ENCODE measurements at regions not wholly inside any gene's neighbourhood (a gene's known extent, or its start where the extent isn't known, plus 50 kb on each side); places are given as distances from the start of the nearest gene placed in this dataset.

- POLR2A ChIA-PET (ENCODE audit: unreplicated experiment), result no interaction called here
- Histone ChIP-seq H2AK9ac (replicated peaks; ENCODE audit: low read depth, low read length, poor library complexity) (no peak overlapping the region), H4K8ac (ENCODE audit: low read depth in 2 of 2, low read length in 2 of 2) (no peak overlapping the region), H4K91ac (ENCODE audit: insufficient read depth, low read depth, low read length) (no peak overlapping the region), H3K27me3 (ENCODE audit: control insufficient read depth, insufficient read depth, low read length) (peaks cover 15% of the 10 kb centered on the region), H3K9ac (ENCODE audit: low read depth, low read length) (no peak overlapping the region), H3K4me3 (ENCODE audit: insufficient read depth, low read depth, low read length) (no peak overlapping the region), H4K20me1 (ENCODE audit: insufficient read depth, low read length) (no peaks in the 10 kb centered on the region), H3K56ac (ENCODE audit: extremely low read depth, insufficient read depth, low read length) (no peak overlapping the region), H3K23ac (ENCODE audit: low read depth, low read length) (no peak overlapping the region), H2BK5ac (ENCODE audit: low read depth, low read length, poor library complexity, severe bottlenecking) (no peak overlapping the region), H2AK5ac (ENCODE audit: low read depth, low read length) (no peak overlapping the region), H3K4me2 (ENCODE audit: low read depth, low read length) (no peak overlapping the region), H3K4ac (ENCODE audit: low read depth, low read length) (no peak overlapping the region), H3K79me1 (ENCODE audit: low read depth in 1 of 2, low read length in 2 of 2) (no peaks in the 10 kb centered on the region), H2BK120ac (ENCODE audit: low read depth, low read length) (no peak overlapping the region), H3K27ac (ENCODE audit: insufficient read depth, low read length) (no peak overlapping the region), H3K36me3 (ENCODE audit: control insufficient read depth, insufficient read depth, low read length) (no peaks in the 10 kb centered on the region), H3K14ac (replicated peaks; ENCODE audit: low read depth, low read length) (no peak overlapping the region), H2BK15ac (ENCODE audit: low read depth, low read length) (no peak overlapping the region), H3K9me3 (ENCODE audit: control insufficient read depth, insufficient read depth, low read length) (no peaks in the 10 kb centered on the region), H3K4me1 (ENCODE audit: control insufficient read depth, insufficient read depth, low read length) (no peaks in the 10 kb centered on the region), H3K9me1 (ENCODE audit: insufficient read depth, low read length) (no peaks in the 10 kb centered on the region), H2AFZ (replicated peaks; ENCODE audit: low read length, poor library complexity) (no peak overlapping the region), H4K5ac (ENCODE audit: low read depth, low read length) (no peak overlapping the region), H3K18ac (ENCODE audit: low read depth, low read length) (no peak overlapping the region), H2BK20ac (ENCODE audit: low read depth, low read length) (no peak overlapping the region)
- no CpG with 5 or more reads among the region's 2 CpGs for WGBS, 2 experiments (ENCODE audit: extremely low coverage in 2 of 2, insufficient read length in 1 of 2)
- BruUV-seq (replicated peaks), result no TSS peak
- DNase-seq, result no peak
- no peak for TF ChIP-seq RFX5 (IDR thresholded peaks at IDR 0.05; ENCODE audit: low read depth, low read length)
- no peak for TF ChIP-seq RAD21 (IDR thresholded peaks at IDR 0.05; ENCODE audit: low read length)
- TF ChIP-seq FOS (IDR thresholded peaks at IDR 0.05; ENCODE audit: low read depth, low read length), result no peak
- TF ChIP-seq SMC3 (IDR thresholded peaks at IDR 0.05; ENCODE audit: low read depth, low read length), result no peak
- no peak for TF ChIP-seq CHD1 (IDR thresholded peaks at IDR 0.05; ENCODE audit: low read depth, low read length)
- no peak for TF ChIP-seq CEBPB (IDR thresholded peaks at IDR 0.05; ENCODE audit: low read depth, low read length)
- TF ChIP-seq BHLHE40 (IDR thresholded peaks at IDR 0.05; ENCODE audit: low read depth, low read length), result no peak
- no peak for TF ChIP-seq MAZ (IDR thresholded peaks at IDR 0.05; ENCODE audit: borderline replicate concordance, low read depth, low read length)
- no peak for TF ChIP-seq POLR2A (IDR thresholded peaks at IDR 0.05; ENCODE audit: low read depth, low read length)
- TF ChIP-seq USF2 (IDR thresholded peaks at IDR 0.05; ENCODE audit: low read depth, low read length), result no peak
- no peak for TF ChIP-seq ELK1 (IDR thresholded peaks at IDR 0.05; ENCODE audit: borderline replicate concordance, low read depth, low read length)
- no peak for TF ChIP-seq MXI1 (IDR thresholded peaks at IDR 0.05; ENCODE audit: borderline replicate concordance, low read depth, low read length)
- TF ChIP-seq RCOR1 (IDR thresholded peaks at IDR 0.05; ENCODE audit: insufficient replicate concordance, low read length), result no peak
- TF ChIP-seq MAFK (IDR thresholded peaks at IDR 0.05; ENCODE audit: low read depth, low read length), result no peak
- no peak for TF ChIP-seq NFE2L2 (IDR thresholded peaks at IDR 0.05; ENCODE audit: low read depth, low read length)
- dilution Hi-C loops (cut with HindIII; ENCODE audit: low sequenced_read_pairs, unreplicated experiment) (no loop called here), in situ Hi-C loops (cut with MboI; ENCODE audit: low sequenced_read_pairs) (no loop called here), intact Hi-C loops (cut with micrococcal nuclease) (no loop called here)
- no peak for ATAC-seq (ENCODE audit: low read depth)
- CTCF ChIA-PET, result no interaction called here
These were observed 315.5 kb upstream of the CDH5 start for GRCh38 chr16:66050991-66051390.
